ENCODE measurements at regions not wholly inside any gene's neighbourhood (a gene's known extent, or its start where the extent isn't known, plus 50 kb on each side); places are given as distances from the start of the nearest gene placed in this dataset.

- no peak for TF ChIP-seq CTCF (IDR thresholded peaks at IDR 0.05 in 2 of 3, conservative IDR thresholded peaks at IDR 0.05 in 1 of 3; ENCODE audit: borderline replicate concordance in 1 of 3, insufficient read depth in 1 of 3, low read depth in 2 of 3, low read length in 2 of 3)
- no peak for TF ChIP-seq EZH2phosphoT487 (IDR thresholded peaks at IDR 0.05; ENCODE audit: borderline replicate concordance)
- no peak for TF ChIP-seq MAX (IDR thresholded peaks at IDR 0.05)
- no peak for TF ChIP-seq CBX3 (IDR thresholded peaks at IDR 0.05; ENCODE audit: low read depth)
- no peak for TF ChIP-seq JUND (IDR thresholded peaks at IDR 0.05)
- TF ChIP-seq POLR2AphosphoS5 (IDR thresholded peaks at IDR 0.05; ENCODE audit: low read depth, low read length) = no peak
- no peak for TF ChIP-seq CEBPB (IDR thresholded peaks at IDR 0.05; ENCODE audit: low read depth)
- TF ChIP-seq SP1 (IDR thresholded peaks at IDR 0.05; ENCODE audit: low read depth) = no peak
- TF ChIP-seq POLR2A (IDR thresholded peaks at IDR 0.05; ENCODE audit: borderline replicate concordance, extremely low read depth, insufficient read depth, insufficient read length) = no peak
- TF ChIP-seq RAD21 (IDR thresholded peaks at IDR 0.05; ENCODE audit: low read depth) = no peak
- TF ChIP-seq ZBTB33 (IDR thresholded peaks at IDR 0.05; ENCODE audit: extremely low read depth, insufficient replicate concordance, low read length) = no peak
- no peak for TF ChIP-seq SIN3A (IDR thresholded peaks at IDR 0.05; ENCODE audit: low read depth)
- no peak for TF ChIP-seq EZH2 (IDR thresholded peaks at IDR 0.05)
- no peak for TF ChIP-seq ZNF274 (IDR thresholded peaks at IDR 0.05; ENCODE audit: low read depth, low read length)
Measured at GRCh38 chr12:111291357-111291756, 77.5 kb downstream of the PHETA1 start.
